Brain microvascular endothelial cell (primary cell): ENCODE measurements at regions not wholly inside any gene's neighbourhood (a gene's known extent, or its start where the extent isn't known, plus 50 kb on each side); places are given as distances from the start of the nearest gene placed in this dataset.

Experiments used
- DNase-seq: peaks from one replicate; pipeline ENCODE4 v3.0.0-alpha.2; 2020
- H3K27ac ChIP-seq: fragments of 250-450 bp; sonication (Bioruptor Pico); 2 replicates; pipeline ENCODE4 v1.5.1; 2020; ENCODE audit warnings: mild to moderate bottlenecking, moderate library complexity
- H3K27me3 ChIP-seq: fragments of 250-450 bp; sonication (Bioruptor Pico); replicated peaks from 2 replicates; pipeline ENCODE4 v1.5.1; 2020; ENCODE audit warnings: mild to moderate bottlenecking
- H3K36me3 ChIP-seq: fragments of 250-450 bp; sonication (Bioruptor Pico); replicated peaks from 2 replicates; pipeline ENCODE4 v1.5.1; 2020; ENCODE audit warnings: mild to moderate bottlenecking
- H3K4me3 ChIP-seq: 2 replicates; pipeline ENCODE4 v1.5.1; 2011; ENCODE audit warnings: low read depth, mild to moderate bottlenecking, control low read depth, low read length, moderate library complexity
- CTCF ChIP-seq: IDR thresholded peaks from 2 replicates; pipeline ENCODE4 v1.5.1; 2011; ENCODE audit warnings: low read depth, mild to moderate bottlenecking, moderate library complexity, low read length, control low read depth, inconsistent platforms; ENCODE audit errors: missing control alignments
- in situ Hi-C: cut with HindIII; loops from 2 replicates; pipeline ENCODE4 v1.10.0; 2017; ENCODE audit warnings: low sequenced_read_pairs, low pct_ligation_motif_present

GRCh38 chr1:177340601-177341067 lies 169.9 kb downstream of the BRINP2 start:
- no peaks in the 10 kb centered on the region for H3K36me3 ChIP-seq
- DNase-seq: no peak
- no peak for TF ChIP-seq CTCF
- H3K27me3 ChIP-seq: no peaks in the 10 kb centered on the region
- in situ Hi-C loops: no loop called here
- H3K27ac ChIP-seq: no peak overlapping the region
- H3K4me3 ChIP-seq: no peak overlapping the region

GRCh38 chr1:177338376-177338775 lies 167.6 kb downstream of the BRINP2 start:
- Histone ChIP-seq H3K4me3 (no peak overlapping the region), H3K27ac (no peak overlapping the region), H3K36me3 (no peaks in the 10 kb centered on the region), H3K27me3 (no peaks in the 10 kb centered on the region)
- DNase-seq: no peak
- in situ Hi-C loops: no loop called here
- no peak for TF ChIP-seq CTCF

GRCh38 chr1:177334903-177335302 lies 164.1 kb downstream of the BRINP2 start:
- no peak overlapping the region for H3K4me3 ChIP-seq
- no peaks in the 10 kb centered on the region for H3K36me3 ChIP-seq
- DNase-seq: no peak
- H3K27me3 ChIP-seq: no peaks in the 10 kb centered on the region
- TF ChIP-seq CTCF: no peak
- in situ Hi-C loops: no loop called here
- H3K27ac ChIP-seq: no peak overlapping the region

GRCh38 chr1:177333936-177334595 lies 163.3 kb downstream of the BRINP2 start:
- in situ Hi-C loops: no loop called here
- DNase-seq: peak; percentile 11

More at GRCh38 chr1:177333936-177334595, 163.3 kb downstream of the BRINP2 start:
- Histone ChIP-seq H3K27me3 (no peaks in the 10 kb centered on the region), H3K4me3 (no peak overlapping the region), H3K27ac (no peak overlapping the region), H3K36me3 (no peaks in the 10 kb centered on the region)
- peak; percentile 49 for TF ChIP-seq CTCF
